PFSK-1 (cell line): ENCODE measurements at regions not wholly inside any gene's neighbourhood (a gene's known extent, or its start where the extent isn't known, plus 50 kb on each side); places are given as distances from the start of the nearest gene placed in this dataset.

Experiments
- POLR2AphosphoS5 ChIP-seq: IDR thresholded peaks from 2 replicates; pipeline ENCODE4 v1.6.1; 2012; ENCODE audit warnings: low read depth, mild to moderate bottlenecking, control low read depth, low read length, moderate library complexity
- REST ChIP-seq, 2 experiments: IDR thresholded peaks; 2 replicates each; pipeline versions ENCODE4 v1.6.1 to v1.8.0; 2011 to 2012; ENCODE audit warnings: low read depth in 2 of 2, low read length in 2 of 2, control low read depth in 1 of 2, inconsistent platforms in 1 of 2, mild to moderate bottlenecking in 1 of 2, moderate library complexity in 1 of 2; ENCODE audit not compliant: insufficient read depth in 1 of 2

- TF ChIP-seq REST (IDR thresholded peaks at IDR 0.05; ENCODE audit: insufficient read depth in 1 of 2, low read depth in 2 of 2, low read length in 2 of 2) = no peak
- TF ChIP-seq POLR2AphosphoS5 = no peak
These were observed 197.8 kb upstream of the AGTR2 start for GRCh38 chrX:115972717-115973116.
